K562 (cell line): ENCODE measurements at regions not wholly inside any gene's neighbourhood (a gene's known extent, or its start where the extent isn't known, plus 50 kb on each side); places are given as distances from the start of the nearest gene placed in this dataset.

Source experiments
- ATAC-seq: fragments of 200-7000 bp; cut with Tn5 transposase; 3 replicates; pipeline ENCODE4 v1.9.1; 2020; ENCODE audit warnings: moderate library complexity
- BruUV-seq: library from RNA; stranded (reverse); fragments of 400-500 nt; replicated peaks from 2 replicates; lab custom pipeline; 2021; lab: Mats Ljungman, UMichigan
- CTCF ChIA-PET: fragments of 300-600 bp; formaldehyde crosslinking; extraction: SDS; loops from one replicate; lab custom pipeline; 2021; ENCODE audit warnings: low intra/inter-chr PET ratio; lab: Yijun Ruan, JAX
- POLR2A ChIA-PET: fragments of 300-600, 350-650 bp; sonication (Branson Sonifier 250); formaldehyde crosslinking; extraction: SDS; loops from one replicate; lab custom pipeline; 2021; ENCODE audit warnings: antibody characterized with exemption, inconsistent platforms; lab: Yijun Ruan, JAX
- DNase-seq, 4 experiments: peaks; one replicate each; pipeline versions ENCODE4 v3.0.0 to v3.0.0-alpha.2; 2011 to 2018; ENCODE audit warnings: low spot score in 3 of 4, mixed read lengths in 3 of 4; ENCODE audit errors: extremely low read depth in 1 of 4
- FAIRE-seq: peaks from 2 replicates; lab custom pipeline; 2011; peaks lifted over from hg19 to GRCh38; lab: Jason Lieb, UNC
- H2AFZ ChIP-seq: 2 replicates; pipeline ENCODE4 v1.6.0; 2011; ENCODE audit warnings: low read depth, low read length, control low read depth, inconsistent platforms
- H3K27ac ChIP-seq: fragments of 200-600 bp; 3 replicates; pipeline ENCODE4 v1.8.0; 2011; ENCODE audit warnings: low read depth, mild to moderate bottlenecking, control low read depth, inconsistent platforms, low read length, moderate library complexity, mixed read lengths; ENCODE audit errors: extremely low read depth
- H3K27me3 ChIP-seq, 2 experiments: fragments of 300-600 bp in 1 of 2; 2 replicates in 1 of 2; 3 replicates in 1 of 2; pipeline versions ENCODE4 v1.6.0 to v1.8.0; 2011; ENCODE audit warnings: inconsistent platforms in 2 of 2, low read length in 2 of 2, mild to moderate bottlenecking in 1 of 2, mixed read lengths in 1 of 2, moderate library complexity in 1 of 2; ENCODE audit not compliant: control insufficient read depth in 2 of 2, insufficient read depth in 2 of 2
- H3K36me3 ChIP-seq: fragments of 300-600 bp; 3 replicates; pipeline ENCODE4 v1.8.0; 2011; ENCODE audit warnings: mild to moderate bottlenecking, low read length, inconsistent platforms; ENCODE audit not compliant: control insufficient read depth, insufficient read depth
- H3K4me1 ChIP-seq, 2 experiments: fragments of 200-600 bp in 1 of 2; replicated peaks in 1 of 2; 2 replicates in 1 of 2; 3 replicates in 1 of 2; pipeline versions ENCODE4 v1.5.1 to v1.8.0; 2011; ENCODE audit warnings: inconsistent platforms in 2 of 2, low read length in 2 of 2, mild to moderate bottlenecking in 1 of 2, mixed read lengths in 1 of 2, moderate library complexity in 1 of 2; ENCODE audit not compliant: control insufficient read depth in 2 of 2, insufficient read depth in 2 of 2
- H3K4me2 ChIP-seq: 2 replicates; pipeline ENCODE4 v1.6.1; 2011; ENCODE audit warnings: low read length, control low read depth, inconsistent platforms, mixed read lengths; ENCODE audit not compliant: insufficient read depth
- H3K4me3 ChIP-seq: fragments of 200-600 bp; sonication (generic), shearing (Covaris generic); 2 replicates; pipeline ENCODE4 v1.5.1; 2016; ENCODE audit warnings: control low read depth, inconsistent platforms
- H3K79me2 ChIP-seq: fragments of 200-600 bp; 3 replicates; pipeline ENCODE4 v1.8.0; 2011; ENCODE audit warnings: low read length, inconsistent platforms; ENCODE audit not compliant: control insufficient read depth, insufficient read depth
- H3K9ac ChIP-seq, 2 experiments: 2 replicates each; pipeline versions ENCODE4 v1.6.0 to v1.6.1; 2011; ENCODE audit warnings: low read depth in 2 of 2, low read length in 2 of 2, control low read depth in 1 of 2, inconsistent platforms in 1 of 2, mild to moderate bottlenecking in 1 of 2, mixed read lengths in 1 of 2; ENCODE audit not compliant: insufficient read depth in 1 of 2
- H3K9me1 ChIP-seq: one replicate; pipeline ENCODE4 v1.6.0; 2011; ENCODE audit warnings: inconsistent platforms, mild to moderate bottlenecking, low read length, moderate library complexity; ENCODE audit not compliant: control insufficient read depth, insufficient read depth
- H3K9me3 ChIP-seq: replicated peaks from 2 replicates; pipeline ENCODE4 v1.5.1; 2011; ENCODE audit warnings: low read depth, low read length, inconsistent platforms; ENCODE audit not compliant: control insufficient read depth, insufficient read depth
- H4K20me1 ChIP-seq: replicated peaks from 2 replicates; pipeline ENCODE4 v1.6.1; 2011; ENCODE audit warnings: low read length, inconsistent platforms, mixed read lengths; ENCODE audit not compliant: control insufficient read depth, insufficient read depth
- CAMTA2 ChIP-seq: fragments of 250-450 bp; sonication (Bioruptor Pico); conservative IDR thresholded peaks from 2 replicates; pipeline ENCODE4 v1.5.1; 2022
- CREBBP ChIP-seq: IDR thresholded peaks from one replicate; pipeline ENCODE4 v1.6.1; 2012; ENCODE audit warnings: low read depth, mild to moderate bottlenecking, control low read depth, inconsistent platforms, low read length
- CTCF ChIP-seq, 3 experiments: IDR thresholded peaks in 2 of 3; conservative IDR thresholded peaks in 1 of 3; 2 replicates each; pipeline ENCODE4 v1.5.1; 2011 to 2012; ENCODE audit warnings: low read length in 3 of 3, mild to moderate bottlenecking in 3 of 3, control low read depth in 2 of 3, improper control_type of control experiment in 1 of 3, inconsistent platforms in 1 of 3, low read depth in 1 of 3, mixed read lengths in 1 of 3, moderate library complexity in 1 of 3; ENCODE audit not compliant: insufficient read depth in 2 of 3
- EGR1 ChIP-seq: fragments of 450-650 bp; conservative IDR thresholded peaks from 2 replicates; pipeline ENCODE4 v1.6.1; 2017; ENCODE audit warnings: mild to moderate bottlenecking
- RAD21 ChIP-seq, 2 experiments: fragments of 250-450 bp in 1 of 2; fragments of 450-650 bp in 1 of 2; sonication (Bioruptor Pico) in 1 of 2; formaldehyde crosslinking in 1 of 2; IDR thresholded peaks in 1 of 2; conservative IDR thresholded peaks in 1 of 2; 2 replicates each; pipeline versions ENCODE4 v1.4.0 to v1.8.0; 2020 to 2022; ENCODE audit warnings: mild to moderate bottlenecking in 2 of 2, moderate library complexity in 1 of 2
- TAF7 ChIP-seq: fragments of 450-650 bp; IDR thresholded peaks from 2 replicates; pipeline ENCODE4 v1.6.1; 2016; ENCODE audit warnings: missing genetic modification characterization, missing compliant biosample characterization
- ZBTB2 ChIP-seq: fragments of 450-650 bp; IDR thresholded peaks from 2 replicates; pipeline ENCODE4 v1.6.1; 2016; ENCODE audit warnings: antibody characterized with exemption
- ZFPM2 ChIP-seq: fragments of 250-450 bp; sonication (Bioruptor Pico); IDR thresholded peaks from 2 replicates; pipeline ENCODE4 v1.5.1; 2022; ENCODE audit warnings: mild to moderate bottlenecking
- ZNF217 ChIP-seq: sonication (generic); formaldehyde crosslinking; IDR thresholded peaks from 2 replicates; pipeline ENCODE4 v1.8.0; 2022; ENCODE audit warnings: mild to moderate bottlenecking, missing genetic modification reagents
- WGBS: fragments of 100-300 bp; shearing (Covaris generic); methylation state at CpG from one replicate; pipeline ENCODE4 v1.1.6; 2016; ENCODE audit warnings: low coverage, mixed read lengths; ENCODE audit not compliant: insufficient coverage; ENCODE audit errors: missing lambda C conversion rate; 5-methylcytosine and 5-hydroxymethylcytosine counted together
- in situ Hi-C: fragments of 300-500 bp; cut with MboI; formaldehyde crosslinking; loops from 4 replicates; pipeline ENCODE4 v1.15.0; 2018; ENCODE audit warnings: inconsistent platforms, mixed read lengths
- intact Hi-C: fragments of 100-400 bp; cut with micrococcal nuclease; formaldehyde crosslinking; loops from 2 replicates; pipeline ENCODE4 v1.14.2; 2022
- TF ChIP-seq, protein P1 (sequence below): sonication (generic); formaldehyde crosslinking; IDR thresholded peaks from 2 replicates; pipeline ENCODE4 v1.9.0; 2022; ENCODE audit warnings: mild to moderate bottlenecking, missing genetic modification reagents

DNA sequence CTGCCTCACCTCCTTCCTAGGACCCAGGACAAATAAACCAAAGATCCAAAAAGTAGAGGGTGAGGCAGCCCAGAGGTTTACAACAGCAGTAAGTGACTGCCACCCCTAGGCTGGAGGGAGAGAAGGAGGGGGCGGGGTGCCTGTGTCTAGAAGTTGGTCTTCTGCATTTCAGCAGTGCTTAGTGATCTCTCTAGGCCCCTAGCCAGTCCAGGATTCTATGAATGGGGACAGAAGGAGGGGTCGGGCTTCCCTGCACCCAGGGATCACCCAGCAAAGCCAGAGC, 62.8 kb upstream of the KDM7A start:
- Histone ChIP-seq H3K9me1 (no peaks in the 10 kb centered on the region), H2AFZ (peak overlapping the region; percentile 13), H3K4me3 (no peak overlapping the region), H4K20me1 (no peaks in the 10 kb centered on the region), H3K9me3 (no peaks in the 10 kb centered on the region), H3K27me3 (no peaks in the 10 kb centered on the region), H3K79me2 (no peaks in the 10 kb centered on the region), H3K27ac (no peak overlapping the region), H3K36me3 (no peaks in the 10 kb centered on the region), H3K4me2 (no peak overlapping the region), H3K9ac (0 out of 4 replicates have a peak overlapping the region, but pooled peaks of 1 of the 2 experiments have one; percentile 27), H3K4me1 (peaks cover 38 to 43% of the 10 kb centered on the region in 2 experiments)
- FAIRE-seq (no peak), DNase-seq (peak in 2 of 4 experiments; percentile 53 to 58), ATAC-seq (peak; percentile 29)
- POLR2A ChIA-PET = no interaction called here
- intact Hi-C loops = no loop called here
- in situ Hi-C loops = no loop called here
- no TSS peak for BruUV-seq
- TF ChIP-seq TAF7 (tag) (no peak), CTCF (IDR thresholded peaks at IDR 0.05 in 2 of 3, conservative IDR thresholded peaks at IDR 0.05 in 1 of 3; ENCODE audit: insufficient read depth in 2 of 3, low read depth in 1 of 3, low read length in 3 of 3) (peak in 1 of 3 experiments; percentile 48; a peak in 2 of 6 replicates), EGR1 (peak; percentile 69), RAD21 (CRISPR knock-in tag; conservative IDR thresholded peaks at IDR 0.05 in 1 of 2, IDR thresholded peaks at IDR 0.05 in 1 of 2) (peak in 1 of 2 experiments; percentile 38; a peak in 2 of 4 replicates), ZNF217 (no peak), ZFPM2 (CRISPR knock-in tag) (no peak), ZBTB2 (no peak), CAMTA2 (CRISPR knock-in tag) (no peak), CREBBP (no peak)
- TF ChIP-seq, protein P1, sequence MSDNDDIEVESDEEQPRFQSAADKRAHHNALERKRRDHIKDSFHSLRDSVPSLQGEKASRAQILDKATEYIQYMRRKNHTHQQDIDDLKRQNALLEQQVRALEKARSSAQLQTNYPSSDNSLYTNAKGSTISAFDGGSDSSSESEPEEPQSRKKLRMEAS = 0 out of 2 replicates have a peak, but pooled peaks have one; percentile 2
- CTCF ChIA-PET = no interaction called here
- WGBS = 24% methylated on average over 2 of the region's 2 CpGs
